Fibroblast of pulmonary artery (primary cell): ENCODE measurements at regions not wholly inside any gene's neighbourhood (a gene's known extent, or its start where the extent isn't known, plus 50 kb on each side); places are given as distances from the start of the nearest gene placed in this dataset.

Experiments
- DNase-seq: peaks from one replicate; pipeline ENCODE4 v3.0.0-alpha.2; 2010; ENCODE audit warnings: low read depth
- H3K4me3 ChIP-seq: replicated peaks from 2 replicates; pipeline ENCODE4 v1.5.1; 2011; ENCODE audit warnings: low read depth, mild to moderate bottlenecking, control low read depth, low read length, moderate library complexity
- TF ChIP-seq, protein P1 (sequence below): IDR thresholded peaks from 2 replicates; pipeline ENCODE4 v1.5.1; 2011; ENCODE audit warnings: mild to moderate bottlenecking, control low read depth, low read length, inconsistent platforms; ENCODE audit errors: missing control alignments

DNA sequence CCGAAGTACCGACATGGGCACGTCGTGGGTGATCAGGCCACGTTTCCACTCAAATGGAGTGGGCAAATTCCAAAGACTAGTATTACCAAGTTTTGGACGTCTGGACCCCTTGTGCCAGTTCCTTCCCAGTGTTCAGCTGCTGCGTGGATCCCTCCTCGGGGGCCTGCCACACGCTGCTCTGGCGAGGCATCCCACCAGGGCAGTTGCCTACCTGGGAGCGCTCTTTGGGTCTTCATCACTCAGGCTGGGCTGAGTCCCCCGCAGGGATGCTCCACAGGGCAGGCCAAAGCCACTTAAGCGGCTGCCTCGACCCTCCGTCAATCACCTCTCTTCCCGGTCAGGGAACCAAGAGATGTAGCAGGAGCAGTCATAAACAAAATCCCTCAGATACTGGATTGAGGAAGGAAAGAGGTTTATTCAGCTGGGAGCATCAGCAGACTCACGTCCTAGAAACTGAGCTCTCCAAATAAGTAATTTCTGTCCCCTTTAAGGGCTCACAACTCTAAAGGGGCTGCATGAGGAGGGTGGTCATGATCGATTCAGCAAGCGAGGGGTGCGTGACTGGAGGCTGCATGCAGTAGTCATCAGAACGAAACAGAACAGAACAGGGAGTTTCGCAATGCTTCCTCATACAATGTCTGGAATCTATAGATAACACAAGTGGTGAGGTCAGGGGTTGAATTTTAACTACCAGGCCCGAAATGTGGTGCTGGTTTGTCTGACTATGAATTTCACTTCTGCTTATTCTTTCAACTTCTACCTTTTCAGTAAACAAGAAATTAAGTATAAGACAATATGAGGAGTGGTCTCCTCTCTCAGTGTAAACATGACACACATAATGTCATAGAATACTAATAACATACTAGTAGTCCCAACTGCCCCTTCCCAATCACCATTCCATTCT, 998.6 kb upstream of the NCAM2 start:
- no peak overlapping the region for H3K4me3 ChIP-seq
- TF ChIP-seq, protein P1, sequence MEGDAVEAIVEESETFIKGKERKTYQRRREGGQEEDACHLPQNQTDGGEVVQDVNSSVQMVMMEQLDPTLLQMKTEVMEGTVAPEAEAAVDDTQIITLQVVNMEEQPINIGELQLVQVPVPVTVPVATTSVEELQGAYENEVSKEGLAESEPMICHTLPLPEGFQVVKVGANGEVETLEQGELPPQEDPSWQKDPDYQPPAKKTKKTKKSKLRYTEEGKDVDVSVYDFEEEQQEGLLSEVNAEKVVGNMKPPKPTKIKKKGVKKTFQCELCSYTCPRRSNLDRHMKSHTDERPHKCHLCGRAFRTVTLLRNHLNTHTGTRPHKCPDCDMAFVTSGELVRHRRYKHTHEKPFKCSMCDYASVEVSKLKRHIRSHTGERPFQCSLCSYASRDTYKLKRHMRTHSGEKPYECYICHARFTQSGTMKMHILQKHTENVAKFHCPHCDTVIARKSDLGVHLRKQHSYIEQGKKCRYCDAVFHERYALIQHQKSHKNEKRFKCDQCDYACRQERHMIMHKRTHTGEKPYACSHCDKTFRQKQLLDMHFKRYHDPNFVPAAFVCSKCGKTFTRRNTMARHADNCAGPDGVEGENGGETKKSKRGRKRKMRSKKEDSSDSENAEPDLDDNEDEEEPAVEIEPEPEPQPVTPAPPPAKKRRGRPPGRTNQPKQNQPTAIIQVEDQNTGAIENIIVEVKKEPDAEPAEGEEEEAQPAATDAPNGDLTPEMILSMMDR, result no peak
- no peak for DNase-seq

DNA sequence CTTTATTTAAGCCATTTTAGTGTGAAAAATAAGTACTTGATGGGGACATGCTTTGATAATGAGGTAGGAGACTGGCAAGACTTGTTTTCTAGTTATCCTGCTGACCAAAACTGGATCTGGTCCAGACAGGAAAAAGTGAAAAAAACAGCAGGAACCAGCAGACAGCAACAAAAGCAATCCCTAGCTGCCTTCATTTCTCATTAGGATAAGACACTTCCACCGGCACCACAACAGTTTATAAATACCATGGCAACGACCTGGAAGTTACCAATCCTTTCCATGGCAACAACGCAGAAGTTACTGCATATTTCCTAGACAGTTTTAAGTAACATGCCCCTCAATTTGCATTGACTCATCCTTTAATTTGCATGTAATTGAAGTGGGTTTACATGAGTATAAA, 993.8 kb upstream of the NCAM2 start:
- TF ChIP-seq, protein P1, result no peak
- no peak overlapping the region for H3K4me3 ChIP-seq
- no peak for DNase-seq

DNA sequence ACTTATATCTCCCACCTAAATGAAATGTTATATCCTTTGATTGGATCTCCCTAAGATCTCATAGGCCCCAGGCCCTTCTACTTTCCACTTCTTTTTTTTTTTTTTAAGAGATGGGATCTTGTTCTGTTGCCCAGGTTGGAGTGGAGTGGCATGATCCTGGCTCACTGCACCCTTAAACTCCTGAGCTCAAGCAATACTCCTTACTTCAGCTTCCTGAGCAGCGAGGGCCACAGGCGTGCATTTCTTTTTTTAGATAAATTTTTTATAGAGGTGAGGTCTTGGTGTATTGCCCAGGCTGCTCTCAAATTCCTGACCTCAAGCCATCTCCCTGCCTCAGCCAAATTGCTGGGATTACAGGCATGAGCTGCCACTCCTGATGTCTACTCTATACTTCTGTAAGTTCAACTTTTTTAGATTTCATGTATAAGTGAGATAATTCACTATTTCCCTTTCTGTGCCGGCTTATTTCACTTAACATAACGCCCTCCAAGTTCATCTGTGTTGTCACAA, 987.5 kb upstream of the NCAM2 start:
- H3K4me3 ChIP-seq, result no peak overlapping the region
- no peak for DNase-seq
- TF ChIP-seq, protein P1, result no peak

DNA sequence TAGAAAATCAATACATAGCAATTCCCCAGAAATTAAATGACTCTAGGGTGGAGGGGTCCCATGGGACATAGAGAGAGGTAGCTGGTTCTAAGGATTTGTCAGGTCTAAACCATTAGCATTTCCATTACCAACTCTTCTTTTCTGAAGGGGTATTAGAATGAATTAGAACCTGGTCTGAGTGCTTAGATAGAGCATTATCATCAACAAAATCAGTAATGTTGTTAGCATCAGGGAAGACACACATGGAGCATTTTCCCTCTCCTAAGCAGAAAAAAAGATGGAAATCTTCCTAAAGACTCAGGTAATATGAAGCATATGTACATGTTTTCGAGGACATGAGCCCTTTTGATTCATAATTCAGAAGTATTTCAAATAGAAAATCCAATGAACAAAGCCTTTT, 984.4 kb upstream of the NCAM2 start:
- H3K4me3 ChIP-seq, result no peak overlapping the region
- TF ChIP-seq, protein P1, result no peak
- no peak for DNase-seq

DNA sequence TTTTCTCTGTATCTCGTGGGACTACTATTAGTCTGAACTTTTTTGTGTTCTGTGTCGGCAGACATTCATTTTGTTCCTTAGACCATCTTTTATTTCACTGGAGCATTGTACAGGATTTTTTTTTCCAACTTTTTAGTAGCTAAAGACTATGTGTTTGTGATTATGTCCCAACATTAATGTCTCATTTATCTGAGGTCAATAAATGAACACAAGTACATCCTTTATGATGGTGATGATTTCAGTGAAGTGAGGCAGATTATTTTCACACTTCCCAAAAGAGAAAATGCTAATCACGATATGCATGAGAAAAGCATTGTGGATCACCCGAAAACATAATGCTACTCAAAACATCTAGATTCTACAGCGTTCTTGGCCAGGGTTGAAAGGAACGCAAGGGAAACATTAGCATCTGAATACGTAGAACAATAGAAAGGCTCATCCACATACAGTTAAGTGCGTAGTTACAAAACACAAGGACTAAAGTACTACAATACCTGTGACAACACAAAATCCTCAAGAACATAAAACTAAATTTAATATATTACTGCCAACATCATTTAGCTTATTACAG, 981.7 kb upstream of the NCAM2 start:
- TF ChIP-seq, protein P1, result no peak
- H3K4me3 ChIP-seq, result no peak overlapping the region
- no peak for DNase-seq

DNA sequence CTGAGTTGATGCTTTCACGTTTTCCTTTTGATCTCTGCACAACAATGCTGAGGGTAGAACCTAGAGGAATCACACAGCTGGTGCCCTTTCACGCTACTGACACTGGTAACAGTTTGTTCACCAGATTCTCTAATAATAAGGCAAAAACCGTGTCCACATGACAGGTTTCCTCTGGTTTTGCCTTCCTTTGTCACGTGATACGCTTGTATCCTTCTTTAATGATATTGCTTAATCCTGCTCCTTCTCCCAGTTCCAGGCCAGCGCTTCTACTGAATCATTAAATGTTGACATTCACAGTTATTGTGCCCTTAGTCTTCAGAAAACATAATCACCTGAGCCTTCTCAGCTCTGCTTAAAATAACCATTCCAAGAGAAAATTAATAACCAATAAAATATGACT, 978.2 kb upstream of the NCAM2 start:
- TF ChIP-seq, protein P1, result no peak

More for the DNA sequence above, 978.2 kb upstream of the NCAM2 start:
- DNase-seq, result no peak
- H3K4me3 ChIP-seq, result no peak overlapping the region
